ENCODE measurements at regions not wholly inside any gene's neighbourhood (a gene's known extent, or its start where the extent isn't known, plus 50 kb on each side); places are given as distances from the start of the nearest gene placed in this dataset.

DNA sequence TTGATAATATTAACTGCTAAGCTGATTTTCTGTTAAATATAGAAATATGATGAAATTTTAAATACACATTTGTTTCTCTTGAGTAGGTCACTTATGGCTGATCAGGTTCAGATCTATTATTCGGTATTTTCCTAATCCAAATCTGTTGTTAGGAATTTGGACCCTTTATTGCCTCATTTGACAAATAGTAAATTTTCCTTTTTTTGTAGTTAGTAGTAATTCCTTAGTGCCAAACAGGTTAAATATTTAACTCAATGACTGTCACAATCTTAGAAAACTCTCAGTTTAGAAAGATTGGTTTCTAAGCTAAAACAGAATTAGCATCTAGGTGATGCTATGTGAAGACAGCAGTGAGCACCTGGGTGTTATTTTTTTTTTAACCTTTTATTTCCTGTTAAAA lies 1598.9 kb downstream of the KHDRBS2 start:
- ATAC-seq (ENCODE audit: low read depth): no peak
- Histone ChIP-seq H3K9me1 (ENCODE audit: insufficient read depth, low read length) (no peaks in the 10 kb centered on the region), H3K56ac (ENCODE audit: extremely low read depth, insufficient read depth, low read length) (no peak overlapping the region), H2BK15ac (ENCODE audit: low read depth, low read length) (no peak overlapping the region), H2BK20ac (ENCODE audit: low read depth, low read length) (no peak overlapping the region), H3K27ac (ENCODE audit: insufficient read depth, low read length) (no peak overlapping the region), H3K9ac (ENCODE audit: low read depth, low read length) (no peak overlapping the region), H4K8ac (ENCODE audit: low read depth in 2 of 2, low read length in 2 of 2) (no peak overlapping the region), H3K4me3 (ENCODE audit: insufficient read depth, low read depth, low read length) (no peak overlapping the region), H3K27me3 (ENCODE audit: control insufficient read depth, insufficient read depth, low read length) (no peaks in the 10 kb centered on the region), H4K5ac (ENCODE audit: low read depth, low read length) (no peak overlapping the region), H2AFZ (replicated peaks; ENCODE audit: low read length, poor library complexity) (no peak overlapping the region), H3K79me1 (ENCODE audit: low read depth in 1 of 2, low read length in 2 of 2) (no peaks in the 10 kb centered on the region), H3K4me2 (ENCODE audit: low read depth, low read length) (no peak overlapping the region), H3K23ac (ENCODE audit: low read depth, low read length) (no peak overlapping the region), H2AK9ac (replicated peaks; ENCODE audit: low read depth, low read length, poor library complexity) (no peak overlapping the region), H3K4ac (ENCODE audit: low read depth, low read length) (no peak overlapping the region), H3K18ac (ENCODE audit: low read depth, low read length) (no peak overlapping the region), H3K9me3 (ENCODE audit: control insufficient read depth, insufficient read depth, low read length) (peaks cover 2% of the 10 kb centered on the region; the same call in 1 of the 2 replicates), H3K4me1 (ENCODE audit: control insufficient read depth, insufficient read depth, low read length) (no peaks in the 10 kb centered on the region), H2BK120ac (ENCODE audit: low read depth, low read length) (no peak overlapping the region), H4K91ac (ENCODE audit: insufficient read depth, low read depth, low read length) (no peak overlapping the region), H3K36me3 (ENCODE audit: control insufficient read depth, insufficient read depth, low read length) (no peaks in the 10 kb centered on the region), H2AK5ac (ENCODE audit: low read depth, low read length) (no peak overlapping the region), H3K14ac (replicated peaks; ENCODE audit: low read depth, low read length) (no peak overlapping the region), H4K20me1 (ENCODE audit: insufficient read depth, low read length) (no peaks in the 10 kb centered on the region), H2BK5ac (ENCODE audit: low read depth, low read length, poor library complexity, severe bottlenecking) (no peak overlapping the region)
- POLR2A ChIA-PET (ENCODE audit: unreplicated experiment): no interaction called here
- intact Hi-C loops (cut with micrococcal nuclease): no loop called here
- no peak for DNase-seq
- BruUV-seq (replicated peaks): no TSS peak
- CTCF ChIA-PET: no interaction called here
- dilution Hi-C loops (cut with HindIII; ENCODE audit: low sequenced_read_pairs, unreplicated experiment): no loop called here
- TF ChIP-seq, protein P1, sequence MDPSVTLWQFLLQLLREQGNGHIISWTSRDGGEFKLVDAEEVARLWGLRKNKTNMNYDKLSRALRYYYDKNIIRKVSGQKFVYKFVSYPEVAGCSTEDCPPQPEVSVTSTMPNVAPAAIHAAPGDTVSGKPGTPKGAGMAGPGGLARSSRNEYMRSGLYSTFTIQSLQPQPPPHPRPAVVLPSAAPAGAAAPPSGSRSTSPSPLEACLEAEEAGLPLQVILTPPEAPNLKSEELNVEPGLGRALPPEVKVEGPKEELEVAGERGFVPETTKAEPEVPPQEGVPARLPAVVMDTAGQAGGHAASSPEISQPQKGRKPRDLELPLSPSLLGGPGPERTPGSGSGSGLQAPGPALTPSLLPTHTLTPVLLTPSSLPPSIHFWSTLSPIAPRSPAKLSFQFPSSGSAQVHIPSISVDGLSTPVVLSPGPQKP (IDR thresholded peaks at IDR 0.05; ENCODE audit: borderline replicate concordance, low read depth, low read length): no peak
- TF ChIP-seq RFX5 (IDR thresholded peaks at IDR 0.05; ENCODE audit: low read depth, low read length): no peak
- no peak for TF ChIP-seq MAFK (IDR thresholded peaks at IDR 0.05; ENCODE audit: low read depth, low read length)
- TF ChIP-seq CHD1 (IDR thresholded peaks at IDR 0.05; ENCODE audit: low read depth, low read length): no peak
- TF ChIP-seq, protein P2, sequence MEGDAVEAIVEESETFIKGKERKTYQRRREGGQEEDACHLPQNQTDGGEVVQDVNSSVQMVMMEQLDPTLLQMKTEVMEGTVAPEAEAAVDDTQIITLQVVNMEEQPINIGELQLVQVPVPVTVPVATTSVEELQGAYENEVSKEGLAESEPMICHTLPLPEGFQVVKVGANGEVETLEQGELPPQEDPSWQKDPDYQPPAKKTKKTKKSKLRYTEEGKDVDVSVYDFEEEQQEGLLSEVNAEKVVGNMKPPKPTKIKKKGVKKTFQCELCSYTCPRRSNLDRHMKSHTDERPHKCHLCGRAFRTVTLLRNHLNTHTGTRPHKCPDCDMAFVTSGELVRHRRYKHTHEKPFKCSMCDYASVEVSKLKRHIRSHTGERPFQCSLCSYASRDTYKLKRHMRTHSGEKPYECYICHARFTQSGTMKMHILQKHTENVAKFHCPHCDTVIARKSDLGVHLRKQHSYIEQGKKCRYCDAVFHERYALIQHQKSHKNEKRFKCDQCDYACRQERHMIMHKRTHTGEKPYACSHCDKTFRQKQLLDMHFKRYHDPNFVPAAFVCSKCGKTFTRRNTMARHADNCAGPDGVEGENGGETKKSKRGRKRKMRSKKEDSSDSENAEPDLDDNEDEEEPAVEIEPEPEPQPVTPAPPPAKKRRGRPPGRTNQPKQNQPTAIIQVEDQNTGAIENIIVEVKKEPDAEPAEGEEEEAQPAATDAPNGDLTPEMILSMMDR (conservative IDR thresholded peaks at IDR 0.05; ENCODE audit: low read depth, low read length): no peak
- no peak for TF ChIP-seq MXI1 (IDR thresholded peaks at IDR 0.05; ENCODE audit: borderline replicate concordance, low read depth, low read length)
- no peak for TF ChIP-seq MAZ (IDR thresholded peaks at IDR 0.05; ENCODE audit: borderline replicate concordance, low read depth, low read length)
- TF ChIP-seq BHLHE40 (IDR thresholded peaks at IDR 0.05; ENCODE audit: low read depth, low read length): no peak
- no peak for TF ChIP-seq NFE2L2 (IDR thresholded peaks at IDR 0.05; ENCODE audit: low read depth, low read length)
- TF ChIP-seq POLR2A (IDR thresholded peaks at IDR 0.05; ENCODE audit: low read depth, low read length): no peak
- no peak for TF ChIP-seq RCOR1 (IDR thresholded peaks at IDR 0.05; ENCODE audit: insufficient replicate concordance, low read length)
- no peak for TF ChIP-seq RAD21 (IDR thresholded peaks at IDR 0.05; ENCODE audit: low read length)
- TF ChIP-seq SMC3 (IDR thresholded peaks at IDR 0.05; ENCODE audit: low read depth, low read length): no peak
- TF ChIP-seq, protein P3, sequence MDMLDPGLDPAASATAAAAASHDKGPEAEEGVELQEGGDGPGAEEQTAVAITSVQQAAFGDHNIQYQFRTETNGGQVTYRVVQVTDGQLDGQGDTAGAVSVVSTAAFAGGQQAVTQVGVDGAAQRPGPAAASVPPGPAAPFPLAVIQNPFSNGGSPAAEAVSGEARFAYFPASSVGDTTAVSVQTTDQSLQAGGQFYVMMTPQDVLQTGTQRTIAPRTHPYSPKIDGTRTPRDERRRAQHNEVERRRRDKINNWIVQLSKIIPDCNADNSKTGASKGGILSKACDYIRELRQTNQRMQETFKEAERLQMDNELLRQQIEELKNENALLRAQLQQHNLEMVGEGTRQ (IDR thresholded peaks at IDR 0.05; ENCODE audit: low read depth, low read length): no peak
- TF ChIP-seq CEBPB (IDR thresholded peaks at IDR 0.05; ENCODE audit: low read depth, low read length): no peak
- TF ChIP-seq FOS (IDR thresholded peaks at IDR 0.05; ENCODE audit: low read depth, low read length): no peak
- in situ Hi-C loops (cut with MboI; ENCODE audit: low sequenced_read_pairs): no loop called here
- WGBS, 2 experiments (ENCODE audit: extremely low coverage in 2 of 2, insufficient read length in 1 of 2): no CpG with 5 or more reads among the region's 1 CpG

Data from IMR-90 (cell line).